Gastrocnemius medialis (tissue), 4 donors: ENCODE measurements at regions not wholly inside any gene's neighbourhood (a gene's known extent, or its start where the extent isn't known, plus 50 kb on each side); places are given as distances from the start of the nearest gene placed in this dataset.

Experiments
- ATAC-seq, 2 donors: fragments of 150-250 bp; one replicate each; pipeline ENCODE4 v1.9.1; 2016
- DNase-seq, 2 donors: peaks; one replicate each; pipeline ENCODE4 v3.0.0-alpha.2; 2019
- H3K27ac ChIP-seq, 4 donors: fragments of 200-600 bp; sonication (generic); 1 replicate in 1 of 4; 2 replicates in 3 of 4; pipeline ENCODE4 v1.5.1; 2016 to 2018; ENCODE audit warnings: mild to moderate bottlenecking in 2 of 4, moderate library complexity in 1 of 4
- H3K27me3 ChIP-seq, 3 donors: fragments of 200-600 bp; sonication (generic) in 2 of 3; 1 replicate in 1 of 3; 2 replicates in 2 of 3; pipeline versions ENCODE4 v1.5.1 to v1.6.0; 2016 to 2019; ENCODE audit warnings: mild to moderate bottlenecking in 1 of 3, moderate library complexity in 1 of 3
- H3K36me3 ChIP-seq, 2 donors: fragments of 200-600 bp; sonication (generic) in 1 of 2; one replicate each; pipeline ENCODE4 v1.5.1; 2017 to 2018
- H3K4me1 ChIP-seq, 2 donors: fragments of 200-600 bp; sonication (generic) in 1 of 2; one replicate each; pipeline ENCODE4 v1.5.1; 2016 to 2017; ENCODE audit warnings: mild to moderate bottlenecking in 2 of 2
- H3K4me3 ChIP-seq, 4 donors: fragments of 200-600 bp; sonication (generic) in 3 of 4; 1 replicate in 1 of 4; 2 replicates in 3 of 4; pipeline ENCODE4 v1.5.1; 2016 to 2019; ENCODE audit warnings: mild to moderate bottlenecking in 2 of 4
- H3K9me3 ChIP-seq, 3 donors: fragments of 200-600 bp; sonication (generic) in 2 of 3; 1 replicate in 1 of 3; 2 replicates in 2 of 3; pipeline ENCODE4 v1.5.1; 2016 to 2019
- CTCF ChIP-seq, 5 experiments: fragments of 450-650 bp in 3 of 5; fragments of 200-600 bp in 2 of 5; sonication (generic) in 2 of 5; IDR thresholded peaks in 4 of 5; conservative IDR thresholded peaks in 1 of 5; 1 replicate in 4 of 5; 2 replicates in 1 of 5; pipeline ENCODE4 v1.5.1; 2016 to 2019; ENCODE audit warnings: antibody characterized with exemption in 5 of 5, mild to moderate bottlenecking in 3 of 5, moderate library complexity in 3 of 5
- POLR2A ChIP-seq, 2 donors: fragments of 450-650 bp; IDR thresholded peaks; one replicate each; pipeline ENCODE4 v1.6.1; 2017; ENCODE audit warnings: antibody characterized with exemption in 2 of 2, mild to moderate bottlenecking in 2 of 2, moderate library complexity in 2 of 2
- in situ Hi-C, 4 donors: fragments of 200-750 bp; cut with MboI; loops; one replicate each; pipeline versions ENCODE4 v1.15.0 to v1.8.0; 2017; ENCODE audit warnings: low sequenced_read_pairs in 4 of 4
- intact Hi-C: fragments of 100-400 bp; cut with DNase I; formaldehyde crosslinking; loops from one replicate; pipeline ENCODE4 v1.15.1; 2023; ENCODE audit warnings: low total_unique reads

- Histone ChIP-seq H3K4me1 (no peaks in the 10 kb centered on the region), H3K36me3 (no peaks in the 10 kb centered on the region), H3K27me3 (no peaks in the 10 kb centered on the region), H3K9me3 (no peaks in the 10 kb centered on the region), H3K4me3 (no peak overlapping the region), H3K27ac (no peak overlapping the region)
- TF ChIP-seq CTCF (IDR thresholded peaks at IDR 0.05 in 4 of 5, conservative IDR thresholded peaks at IDR 0.05 in 1 of 5): no peak
- no peak for TF ChIP-seq POLR2A (IDR thresholded peaks at IDR 0.05)
- intact Hi-C loops (no loop called here), in situ Hi-C loops (no loop called here)
- DNase-seq (no peak), ATAC-seq (no peak)
Observed at GRCh38 chr18:68448736-68449135, 266.2 kb downstream of the TMX3 start.

GRCh38 chr18:68447286-68447685, 267.6 kb downstream of the TMX3 start:
- TF ChIP-seq CTCF (IDR thresholded peaks at IDR 0.05 in 4 of 5, conservative IDR thresholded peaks at IDR 0.05 in 1 of 5): no peak
- TF ChIP-seq POLR2A (IDR thresholded peaks at IDR 0.05): no peak
- in situ Hi-C loops (no loop called here), intact Hi-C loops (no loop called here)
- H3K27ac ChIP-seq: no peak overlapping the region
- no peaks in the 10 kb centered on the region for H3K4me1 ChIP-seq
- ATAC-seq: no peak
- H3K9me3 ChIP-seq: no peaks in the 10 kb centered on the region
- no peak for DNase-seq
- no peaks in the 10 kb centered on the region for H3K27me3 ChIP-seq
- no peak overlapping the region for H3K4me3 ChIP-seq
- no peaks in the 10 kb centered on the region for H3K36me3 ChIP-seq

GRCh38 chr18:68445668-68446426, 269.1 kb downstream of the TMX3 start:
- Histone ChIP-seq H3K4me1 (no peaks in the 10 kb centered on the region), H3K27ac (no peak overlapping the region), H3K4me3 (no peak overlapping the region), H3K27me3 (no peaks in the 10 kb centered on the region), H3K36me3 (no peaks in the 10 kb centered on the region), H3K9me3 (no peaks in the 10 kb centered on the region)
- TF ChIP-seq POLR2A (IDR thresholded peaks at IDR 0.05) (no peak), CTCF (IDR thresholded peaks at IDR 0.05 in 4 of 5, conservative IDR thresholded peaks at IDR 0.05 in 1 of 5) (no peak)
- intact Hi-C loops: no loop called here
- in situ Hi-C loops: no loop called here
- no peak for ATAC-seq
- DNase-seq: no peak

- Histone ChIP-seq H3K27ac (no peak overlapping the region), H3K4me3 (no peak overlapping the region), H3K36me3 (no peaks in the 10 kb centered on the region), H3K4me1 (no peaks in the 10 kb centered on the region), H3K9me3 (no peaks in the 10 kb centered on the region), H3K27me3 (no peaks in the 10 kb centered on the region)
- intact Hi-C loops: no loop called here
- no peak for DNase-seq
- in situ Hi-C loops: no loop called here
- no peak for TF ChIP-seq POLR2A (IDR thresholded peaks at IDR 0.05)
- no peak for TF ChIP-seq CTCF (IDR thresholded peaks at IDR 0.05 in 4 of 5, conservative IDR thresholded peaks at IDR 0.05 in 1 of 5)
- ATAC-seq: no peak
Observed at GRCh38 chr18:68445136-68445535, 269.8 kb downstream of the TMX3 start.

- no peak overlapping the region for H3K4me3 ChIP-seq
- DNase-seq (no peak), ATAC-seq (no peak)
- no peaks in the 10 kb centered on the region for H3K27me3 ChIP-seq
- H3K27ac ChIP-seq: no peak overlapping the region
- no peaks in the 10 kb centered on the region for H3K36me3 ChIP-seq
- in situ Hi-C loops (no loop called here), intact Hi-C loops (no loop called here)
- no peaks in the 10 kb centered on the region for H3K4me1 ChIP-seq
- no peaks in the 10 kb centered on the region for H3K9me3 ChIP-seq
- TF ChIP-seq CTCF (IDR thresholded peaks at IDR 0.05 in 4 of 5, conservative IDR thresholded peaks at IDR 0.05 in 1 of 5) (no peak), POLR2A (IDR thresholded peaks at IDR 0.05) (no peak)
Observed at GRCh38 chr18:68441241-68441640, 273.7 kb downstream of the TMX3 start.
